Rectal smooth muscle tissue (tissue), 1 donor: ENCODE measurements at regions not wholly inside any gene's neighbourhood (a gene's known extent, or its start where the extent isn't known, plus 50 kb on each side); places are given as distances from the start of the nearest gene placed in this dataset.

Experiments
- H3K27ac ChIP-seq: one replicate; pipeline ENCODE4 v1.7.0; 2013; ENCODE audit warnings: low read depth, low read length, inconsistent platforms
- H3K27me3 ChIP-seq: one replicate; pipeline ENCODE4 v1.7.0; 2013; ENCODE audit warnings: low read length; ENCODE audit not compliant: control insufficient read depth, insufficient read depth
- H3K36me3 ChIP-seq: one replicate; pipeline ENCODE4 v1.7.0; 2013; ENCODE audit warnings: low read length; ENCODE audit not compliant: control insufficient read depth, insufficient read depth
- H3K4me1 ChIP-seq: one replicate; pipeline ENCODE4 v1.7.0; 2013; ENCODE audit warnings: low read length; ENCODE audit not compliant: control insufficient read depth, insufficient read depth
- H3K4me3 ChIP-seq: one replicate; pipeline ENCODE4 v1.7.0; 2013; ENCODE audit warnings: low read length
- H3K9ac ChIP-seq: one replicate; pipeline ENCODE4 v1.7.0; 2013; ENCODE audit warnings: low read length

DNA sequence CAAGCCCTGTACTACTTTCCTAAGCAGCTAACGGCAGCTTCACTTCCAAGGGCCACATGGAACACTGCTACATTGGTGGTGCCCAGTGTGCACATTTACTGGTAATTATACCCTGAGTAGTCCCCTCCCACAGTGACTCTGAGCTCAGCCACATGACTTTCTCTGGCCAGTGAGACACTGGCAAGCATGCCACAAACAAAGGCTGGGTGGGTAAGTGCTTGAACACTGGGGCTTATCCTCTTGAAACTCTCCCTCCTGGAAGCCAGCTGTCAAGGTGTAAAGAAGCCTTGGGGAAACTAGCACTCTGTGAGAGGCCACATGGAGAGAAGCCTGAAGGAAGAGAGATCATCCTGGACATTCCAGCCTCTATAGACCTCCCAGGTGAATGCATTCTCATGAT lies 54.4 kb upstream of the DRD2 start:
- H3K4me3 ChIP-seq: no peak overlapping the region
- no peaks in the 10 kb centered on the region for H3K36me3 ChIP-seq
- no peaks in the 10 kb centered on the region for H3K4me1 ChIP-seq
- no peak overlapping the region for H3K27ac ChIP-seq
- H3K9ac ChIP-seq: no peak overlapping the region
- no peaks in the 10 kb centered on the region for H3K27me3 ChIP-seq

- H3K27me3 ChIP-seq: no peaks in the 10 kb centered on the region
- H3K4me1 ChIP-seq: no peaks in the 10 kb centered on the region
- H3K36me3 ChIP-seq: no peaks in the 10 kb centered on the region
- no peak overlapping the region for H3K4me3 ChIP-seq
- no peak overlapping the region for H3K9ac ChIP-seq
- H3K27ac ChIP-seq: no peak overlapping the region
Observed at GRCh38 chr11:113528982-113529381, 53.8 kb upstream of the DRD2 start.

- H3K27ac ChIP-seq: no peak overlapping the region
- H3K9ac ChIP-seq: no peak overlapping the region
- no peaks in the 10 kb centered on the region for H3K36me3 ChIP-seq
- no peaks in the 10 kb centered on the region for H3K4me1 ChIP-seq
- peaks cover 2% of the 10 kb centered on the region for H3K27me3 ChIP-seq
- H3K4me3 ChIP-seq: no peak overlapping the region
Observed at GRCh38 chr11:113526521-113526920, 51.3 kb upstream of the DRD2 start.
